ENCODE measurements at regions not wholly inside any gene's neighbourhood (a gene's known extent, or its start where the extent isn't known, plus 50 kb on each side); places are given as distances from the start of the nearest gene placed in this dataset.

GRCh38 chr1:185421485-185422107 lies 104.6 kb upstream of the IVNS1ABP start:
- Histone ChIP-seq H3K9ac (ENCODE audit: low read depth, low read length) (no peak overlapping the region), H3K36me3 (ENCODE audit: insufficient read depth, low read depth, low read length) (no peaks in the 10 kb centered on the region), H3K4me1 (ENCODE audit: insufficient read depth, low read length) (no peaks in the 10 kb centered on the region), H3K27ac (ENCODE audit: low read length) (no peak overlapping the region), H3K4me3 (ENCODE audit: low read length) (no peak overlapping the region), H3K9me3 (ENCODE audit: insufficient read depth, low read depth, low read length) (no peaks in the 10 kb centered on the region), H3K27me3 (ENCODE audit: insufficient read depth, low read length) (no peaks in the 10 kb centered on the region)

- no peak overlapping the region for H3K9ac ChIP-seq (ENCODE audit: low read depth, low read length)
- H3K4me1 ChIP-seq (ENCODE audit: insufficient read depth, low read length) = no peaks in the 10 kb centered on the region
- H3K36me3 ChIP-seq (ENCODE audit: insufficient read depth, low read depth, low read length) = no peaks in the 10 kb centered on the region
- no peak overlapping the region for H3K27ac ChIP-seq (ENCODE audit: low read length)
- H3K27me3 ChIP-seq (ENCODE audit: insufficient read depth, low read length) = no peaks in the 10 kb centered on the region
- H3K4me3 ChIP-seq (ENCODE audit: low read length) = no peak overlapping the region
- no peaks in the 10 kb centered on the region for H3K9me3 ChIP-seq (ENCODE audit: insufficient read depth, low read depth, low read length)
Measured at GRCh38 chr1:185420588-185421081, 103.6 kb upstream of the IVNS1ABP start.

GRCh38 chr1:185419718-185420117 lies 102.7 kb upstream of the IVNS1ABP start:
- H3K9ac ChIP-seq (ENCODE audit: low read depth, low read length) = no peak overlapping the region
- H3K4me1 ChIP-seq (ENCODE audit: insufficient read depth, low read length) = no peaks in the 10 kb centered on the region
- H3K27me3 ChIP-seq (ENCODE audit: insufficient read depth, low read length) = no peaks in the 10 kb centered on the region
- no peaks in the 10 kb centered on the region for H3K9me3 ChIP-seq (ENCODE audit: insufficient read depth, low read depth, low read length)
- H3K4me3 ChIP-seq (ENCODE audit: low read length) = no peak overlapping the region
- no peaks in the 10 kb centered on the region for H3K36me3 ChIP-seq (ENCODE audit: insufficient read depth, low read depth, low read length)
- no peak overlapping the region for H3K27ac ChIP-seq (ENCODE audit: low read length)

- no peaks in the 10 kb centered on the region for H3K9me3 ChIP-seq (ENCODE audit: insufficient read depth, low read depth, low read length)
- no peaks in the 10 kb centered on the region for H3K27me3 ChIP-seq (ENCODE audit: insufficient read depth, low read length)
- no peaks in the 10 kb centered on the region for H3K4me1 ChIP-seq (ENCODE audit: insufficient read depth, low read length)
- H3K9ac ChIP-seq (ENCODE audit: low read depth, low read length) = no peak overlapping the region
- H3K36me3 ChIP-seq (ENCODE audit: insufficient read depth, low read depth, low read length) = no peaks in the 10 kb centered on the region
- H3K4me3 ChIP-seq (ENCODE audit: low read length) = no peak overlapping the region
- no peak overlapping the region for H3K27ac ChIP-seq (ENCODE audit: low read length)
Measured at GRCh38 chr1:185418472-185418871, 101.4 kb upstream of the IVNS1ABP start.

- no peak overlapping the region for H3K27ac ChIP-seq (ENCODE audit: low read length)
- H3K9me3 ChIP-seq (ENCODE audit: insufficient read depth, low read depth, low read length) = no peaks in the 10 kb centered on the region
- H3K4me1 ChIP-seq (ENCODE audit: insufficient read depth, low read length) = no peaks in the 10 kb centered on the region
- H3K4me3 ChIP-seq (ENCODE audit: low read length) = no peak overlapping the region
- H3K9ac ChIP-seq (ENCODE audit: low read depth, low read length) = no peak overlapping the region
- H3K27me3 ChIP-seq (ENCODE audit: insufficient read depth, low read length) = no peaks in the 10 kb centered on the region
- H3K36me3 ChIP-seq (ENCODE audit: insufficient read depth, low read depth, low read length) = no peaks in the 10 kb centered on the region
Measured at GRCh38 chr1:185412385-185413087, 95.5 kb upstream of the IVNS1ABP start.

DNA sequence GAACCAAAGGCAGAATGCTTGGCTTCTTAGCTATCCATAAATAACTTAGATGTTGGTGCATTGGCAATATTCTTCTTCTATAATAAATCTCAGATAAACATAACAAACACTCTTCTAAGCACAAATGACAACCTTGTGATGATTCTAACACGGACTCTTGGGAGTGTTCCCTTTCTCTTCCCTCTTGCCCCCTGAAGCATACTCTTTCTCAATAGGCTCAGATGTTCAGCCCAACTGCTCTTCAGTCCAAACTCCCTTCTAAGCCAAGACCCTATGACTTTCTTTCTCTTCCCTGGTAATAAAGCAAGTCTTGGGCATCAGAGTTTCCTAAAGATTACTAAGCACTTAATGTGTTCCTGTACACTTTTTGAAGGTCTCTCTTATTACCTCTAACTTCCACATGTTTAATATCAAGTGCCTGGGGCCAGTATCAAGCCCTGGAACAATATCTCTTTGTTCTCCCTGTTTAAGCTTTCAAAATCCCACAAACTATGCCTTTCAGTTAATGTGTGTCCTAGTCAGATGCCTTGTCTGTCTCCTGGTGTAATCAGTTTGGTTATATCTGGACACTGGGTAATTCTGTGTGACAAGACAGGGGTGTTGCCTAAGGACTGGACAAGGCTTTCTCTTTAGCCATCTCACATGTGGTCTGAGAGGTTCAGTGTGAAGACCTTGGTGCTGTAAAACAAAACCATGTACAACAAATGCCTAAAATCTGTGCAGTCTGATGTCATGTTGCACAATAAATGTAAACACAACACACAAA lies 92.9 kb upstream of the IVNS1ABP start:
- Histone ChIP-seq H3K27ac (ENCODE audit: low read length) (no peak overlapping the region), H3K27me3 (ENCODE audit: insufficient read depth, low read length) (no peaks in the 10 kb centered on the region), H3K36me3 (ENCODE audit: insufficient read depth, low read depth, low read length) (no peaks in the 10 kb centered on the region), H3K4me1 (ENCODE audit: insufficient read depth, low read length) (no peaks in the 10 kb centered on the region), H3K9me3 (ENCODE audit: insufficient read depth, low read depth, low read length) (no peaks in the 10 kb centered on the region), H3K4me3 (ENCODE audit: low read length) (no peak overlapping the region), H3K9ac (ENCODE audit: low read depth, low read length) (no peak overlapping the region)

- H3K9me3 ChIP-seq (ENCODE audit: insufficient read depth, low read depth, low read length) = no peaks in the 10 kb centered on the region
- H3K4me3 ChIP-seq (ENCODE audit: low read length) = no peak overlapping the region
- H3K36me3 ChIP-seq (ENCODE audit: insufficient read depth, low read depth, low read length) = no peaks in the 10 kb centered on the region
- no peaks in the 10 kb centered on the region for H3K27me3 ChIP-seq (ENCODE audit: insufficient read depth, low read length)
- H3K9ac ChIP-seq (ENCODE audit: low read depth, low read length) = no peak overlapping the region
- H3K27ac ChIP-seq (ENCODE audit: low read length) = no peak overlapping the region
- H3K4me1 ChIP-seq (ENCODE audit: insufficient read depth, low read length) = no peaks in the 10 kb centered on the region
Measured at GRCh38 chr1:185409345-185409744, 92.3 kb upstream of the IVNS1ABP start.

DNA sequence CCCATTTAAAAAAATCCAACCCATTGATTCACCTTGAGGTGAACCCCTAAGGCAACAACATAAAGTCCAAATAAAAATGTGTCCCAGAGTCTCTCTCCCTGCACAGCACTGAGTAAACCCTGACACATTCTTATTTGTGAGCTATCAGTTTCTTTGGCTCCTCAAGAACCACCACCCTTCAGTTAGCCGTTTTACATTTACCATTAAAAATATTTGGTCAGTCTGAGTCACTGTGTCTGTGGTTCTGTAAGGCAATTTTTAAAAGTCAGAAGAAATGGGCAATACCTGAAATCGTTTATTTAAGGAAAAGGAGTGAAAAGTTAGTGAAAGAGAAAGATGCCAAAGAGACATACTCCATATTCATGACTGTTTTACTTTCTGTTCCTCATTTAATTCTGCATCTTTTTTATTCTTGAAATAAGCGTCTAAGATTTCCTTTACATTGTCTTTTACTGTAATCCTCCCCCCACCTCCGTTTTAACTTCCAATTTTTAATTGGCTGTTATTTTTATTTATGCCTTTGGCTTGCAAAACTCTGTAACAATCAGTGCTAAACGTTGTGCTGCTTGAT lies 91.7 kb upstream of the IVNS1ABP start:
- no peaks in the 10 kb centered on the region for H3K4me1 ChIP-seq (ENCODE audit: insufficient read depth, low read length)
- no peak overlapping the region for H3K27ac ChIP-seq (ENCODE audit: low read length)
- no peaks in the 10 kb centered on the region for H3K27me3 ChIP-seq (ENCODE audit: insufficient read depth, low read length)
- no peak overlapping the region for H3K4me3 ChIP-seq (ENCODE audit: low read length)
- H3K9me3 ChIP-seq (ENCODE audit: insufficient read depth, low read depth, low read length) = no peaks in the 10 kb centered on the region
- no peaks in the 10 kb centered on the region for H3K36me3 ChIP-seq (ENCODE audit: insufficient read depth, low read depth, low read length)
- no peak overlapping the region for H3K9ac ChIP-seq (ENCODE audit: low read depth, low read length)

GRCh38 chr1:185406691-185407009 lies 89.6 kb upstream of the IVNS1ABP start:
- H3K9ac ChIP-seq (ENCODE audit: low read depth, low read length) = no peak overlapping the region
- H3K4me3 ChIP-seq (ENCODE audit: low read length) = no peak overlapping the region
- H3K27ac ChIP-seq (ENCODE audit: low read length) = no peak overlapping the region
- peaks cover 4% of the 10 kb centered on the region for H3K4me1 ChIP-seq (ENCODE audit: insufficient read depth, low read length)
- no peaks in the 10 kb centered on the region for H3K36me3 ChIP-seq (ENCODE audit: insufficient read depth, low read depth, low read length)
- H3K27me3 ChIP-seq (ENCODE audit: insufficient read depth, low read length) = no peaks in the 10 kb centered on the region
- no peaks in the 10 kb centered on the region for H3K9me3 ChIP-seq (ENCODE audit: insufficient read depth, low read depth, low read length)

DNA sequence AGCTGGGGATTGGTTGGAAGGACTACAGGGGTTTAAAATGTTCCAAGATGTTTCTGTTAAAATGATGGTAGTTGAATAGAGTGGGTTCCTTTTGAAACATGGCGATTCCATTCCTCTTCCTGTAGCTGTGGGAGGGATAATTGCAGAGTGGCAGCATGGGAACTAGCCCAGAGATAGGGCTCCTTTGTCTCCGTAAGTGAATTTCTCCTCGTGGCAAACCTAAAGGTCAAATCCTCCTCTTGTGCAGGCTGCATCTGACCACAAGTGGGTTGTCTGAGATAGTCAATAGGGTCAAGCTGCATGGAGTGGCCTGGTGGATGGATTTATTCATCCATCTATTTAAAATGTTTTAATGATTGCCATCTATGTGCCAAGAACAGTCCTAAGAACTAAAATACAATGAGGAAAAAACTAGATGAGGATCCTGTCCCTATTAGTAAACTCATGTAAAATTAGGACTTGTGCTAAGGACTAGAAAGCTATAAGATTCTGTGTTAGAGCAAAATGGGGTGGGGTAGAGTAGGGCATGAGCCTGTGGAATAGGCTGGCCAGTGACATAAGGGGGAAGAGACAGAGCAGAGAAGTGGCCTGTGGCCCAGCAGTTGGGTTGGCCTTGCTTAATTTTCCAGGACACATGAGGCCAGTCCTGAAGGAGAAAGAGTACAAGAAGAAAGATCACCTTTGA lies 89.1 kb upstream of the IVNS1ABP start:
- no peak overlapping the region for H3K9ac ChIP-seq (ENCODE audit: low read depth, low read length)
- H3K4me1 ChIP-seq (ENCODE audit: insufficient read depth, low read length) = peaks cover 7% of the 10 kb centered on the region
- H3K9me3 ChIP-seq (ENCODE audit: insufficient read depth, low read depth, low read length) = no peaks in the 10 kb centered on the region
- no peaks in the 10 kb centered on the region for H3K27me3 ChIP-seq (ENCODE audit: insufficient read depth, low read length)
- no peaks in the 10 kb centered on the region for H3K36me3 ChIP-seq (ENCODE audit: insufficient read depth, low read depth, low read length)
- no peak overlapping the region for H3K4me3 ChIP-seq (ENCODE audit: low read length)
- no peak overlapping the region for H3K27ac ChIP-seq (ENCODE audit: low read length)

DNA sequence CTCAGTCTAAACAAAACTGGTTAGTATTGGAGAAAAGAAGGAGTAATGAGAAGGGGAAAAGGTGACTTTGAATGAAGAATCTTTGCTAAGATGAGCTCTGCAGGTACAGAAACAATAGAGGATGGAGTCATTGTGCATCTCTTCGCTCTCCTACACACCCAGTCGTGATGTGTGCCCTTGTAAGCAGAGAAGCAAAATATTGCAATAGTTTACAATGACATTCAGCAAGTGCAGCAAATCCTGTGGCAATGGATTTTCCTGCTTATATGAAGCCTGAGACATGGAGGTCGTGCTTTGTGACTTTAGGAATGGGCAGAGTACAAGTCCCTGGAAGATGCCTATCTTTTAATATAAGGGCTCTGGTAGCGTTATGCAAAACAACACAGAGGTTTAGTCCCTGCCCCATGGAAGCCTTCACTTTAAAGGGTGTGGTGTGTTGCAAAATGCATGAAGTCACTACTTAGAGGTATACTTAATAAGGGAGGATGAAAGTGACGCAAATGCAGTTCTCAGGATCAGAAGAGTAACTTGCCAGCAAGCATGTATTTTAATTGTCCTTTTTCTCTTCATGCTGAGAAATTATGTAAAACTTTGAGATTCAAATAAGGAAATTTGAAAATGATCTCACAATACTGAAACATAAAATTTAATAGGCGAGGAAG lies 88.0 kb upstream of the IVNS1ABP start:
- Histone ChIP-seq H3K4me3 (ENCODE audit: low read length) (no peak overlapping the region), H3K9ac (ENCODE audit: low read depth, low read length) (no peak overlapping the region), H3K27ac (ENCODE audit: low read length) (no peak overlapping the region), H3K27me3 (ENCODE audit: insufficient read depth, low read length) (no peaks in the 10 kb centered on the region), H3K36me3 (ENCODE audit: insufficient read depth, low read depth, low read length) (no peaks in the 10 kb centered on the region), H3K4me1 (ENCODE audit: insufficient read depth, low read length) (peaks cover 11% of the 10 kb centered on the region), H3K9me3 (ENCODE audit: insufficient read depth, low read depth, low read length) (no peaks in the 10 kb centered on the region)
